KMS-11 (cell line): ENCODE measurements at regions not wholly inside any gene's neighbourhood (a gene's known extent, or its start where the extent isn't known, plus 50 kb on each side); places are given as distances from the start of the nearest gene placed in this dataset.

Source experiments
- H2AFZ ChIP-seq: fragments of 200-600 bp; sonication (generic); 2 replicates; pipeline ENCODE4 v1.6.1; 2016; ENCODE audit warnings: antibody characterized with exemption, mixed run types, low read depth
- H3K27ac ChIP-seq: fragments of 200-600 bp; sonication (generic); 2 replicates; pipeline ENCODE4 v1.6.1; 2016; ENCODE audit warnings: mild to moderate bottlenecking, mixed run types
- H3K27me3 ChIP-seq: fragments of 200-600 bp; sonication (generic); 2 replicates; pipeline ENCODE4 v1.6.1; 2017; ENCODE audit warnings: mild to moderate bottlenecking, low read depth, mixed run types, moderate library complexity; ENCODE audit not compliant: insufficient read depth
- H3K36me3 ChIP-seq: fragments of 200-600 bp; sonication (generic); 2 replicates; pipeline ENCODE4 v1.6.1; 2017; ENCODE audit warnings: mild to moderate bottlenecking, mixed run types; ENCODE audit not compliant: insufficient read depth
- H3K4me1 ChIP-seq: fragments of 200-600 bp; sonication (generic); 2 replicates; pipeline ENCODE4 v1.6.1; 2016; ENCODE audit warnings: mild to moderate bottlenecking, low read depth, mixed run types; ENCODE audit not compliant: poor library complexity, severe bottlenecking
- H3K4me2 ChIP-seq: fragments of 200-600 bp; sonication (generic); 2 replicates; pipeline ENCODE4 v1.7.0; 2016; ENCODE audit warnings: mild to moderate bottlenecking, mixed run types
- H3K4me3 ChIP-seq: fragments of 200-600 bp; sonication (generic); IDR thresholded peaks from 2 replicates; pipeline ENCODE4 v1.6.1; 2017; ENCODE audit warnings: low read depth, low read length, mixed read lengths; ENCODE audit not compliant: insufficient read depth
- H3K79me2 ChIP-seq: fragments of 200-600 bp; sonication (generic); 2 replicates; pipeline ENCODE4 v1.6.1; 2016; ENCODE audit warnings: low read depth, mixed run types; ENCODE audit not compliant: insufficient read depth
- H3K9ac ChIP-seq: fragments of 200-600 bp; sonication (generic); 2 replicates; pipeline ENCODE4 v1.6.1; 2016; ENCODE audit warnings: mild to moderate bottlenecking, mixed run types
- H4K20me1 ChIP-seq: fragments of 200-600 bp; sonication (generic); 2 replicates; pipeline ENCODE4 v1.6.1; 2016; ENCODE audit warnings: mild to moderate bottlenecking, mixed run types; ENCODE audit not compliant: insufficient read depth
- TF ChIP-seq, protein P1 (sequence below): fragments of 200-600 bp; sonication (generic); conservative IDR thresholded peaks from 2 replicates; pipeline ENCODE4 v1.6.1; 2017; ENCODE audit warnings: low read depth, mild to moderate bottlenecking, antibody characterized with exemption, low read length, moderate library complexity, mixed read lengths

DNA sequence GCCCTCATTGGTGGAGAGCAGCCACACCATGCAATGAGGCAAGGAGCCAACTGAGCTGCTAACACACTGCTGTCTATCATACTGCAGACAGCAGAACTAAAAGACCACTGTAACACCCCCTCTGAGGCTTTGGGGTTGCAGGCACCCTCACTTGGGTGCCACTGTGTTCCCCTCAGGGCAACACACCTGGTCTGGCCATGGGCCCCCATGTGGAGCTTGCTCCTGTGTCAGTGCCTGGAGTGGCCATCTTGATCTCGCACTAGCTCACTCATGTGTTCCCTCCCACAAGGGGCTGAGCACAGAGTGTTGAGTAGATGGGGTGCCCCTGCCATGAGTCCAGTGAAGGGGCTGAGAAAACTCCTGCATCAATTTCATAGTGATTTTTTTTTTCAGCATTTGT, 532.4 kb upstream of the FTMT start:
- Histone ChIP-seq H3K4me3 (no peak overlapping the region), H3K36me3 (no peaks in the 10 kb centered on the region), H3K9ac (no peak overlapping the region), H3K27me3 (no peaks in the 10 kb centered on the region), H3K79me2 (no peaks in the 10 kb centered on the region), H3K4me2 (no peak overlapping the region), H3K4me1 (peaks cover 14% of the 10 kb centered on the region), H3K27ac (no peak overlapping the region), H4K20me1 (no peaks in the 10 kb centered on the region), H2AFZ (no peak overlapping the region)
- TF ChIP-seq, protein P1, sequence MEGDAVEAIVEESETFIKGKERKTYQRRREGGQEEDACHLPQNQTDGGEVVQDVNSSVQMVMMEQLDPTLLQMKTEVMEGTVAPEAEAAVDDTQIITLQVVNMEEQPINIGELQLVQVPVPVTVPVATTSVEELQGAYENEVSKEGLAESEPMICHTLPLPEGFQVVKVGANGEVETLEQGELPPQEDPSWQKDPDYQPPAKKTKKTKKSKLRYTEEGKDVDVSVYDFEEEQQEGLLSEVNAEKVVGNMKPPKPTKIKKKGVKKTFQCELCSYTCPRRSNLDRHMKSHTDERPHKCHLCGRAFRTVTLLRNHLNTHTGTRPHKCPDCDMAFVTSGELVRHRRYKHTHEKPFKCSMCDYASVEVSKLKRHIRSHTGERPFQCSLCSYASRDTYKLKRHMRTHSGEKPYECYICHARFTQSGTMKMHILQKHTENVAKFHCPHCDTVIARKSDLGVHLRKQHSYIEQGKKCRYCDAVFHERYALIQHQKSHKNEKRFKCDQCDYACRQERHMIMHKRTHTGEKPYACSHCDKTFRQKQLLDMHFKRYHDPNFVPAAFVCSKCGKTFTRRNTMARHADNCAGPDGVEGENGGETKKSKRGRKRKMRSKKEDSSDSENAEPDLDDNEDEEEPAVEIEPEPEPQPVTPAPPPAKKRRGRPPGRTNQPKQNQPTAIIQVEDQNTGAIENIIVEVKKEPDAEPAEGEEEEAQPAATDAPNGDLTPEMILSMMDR = no peak

DNA sequence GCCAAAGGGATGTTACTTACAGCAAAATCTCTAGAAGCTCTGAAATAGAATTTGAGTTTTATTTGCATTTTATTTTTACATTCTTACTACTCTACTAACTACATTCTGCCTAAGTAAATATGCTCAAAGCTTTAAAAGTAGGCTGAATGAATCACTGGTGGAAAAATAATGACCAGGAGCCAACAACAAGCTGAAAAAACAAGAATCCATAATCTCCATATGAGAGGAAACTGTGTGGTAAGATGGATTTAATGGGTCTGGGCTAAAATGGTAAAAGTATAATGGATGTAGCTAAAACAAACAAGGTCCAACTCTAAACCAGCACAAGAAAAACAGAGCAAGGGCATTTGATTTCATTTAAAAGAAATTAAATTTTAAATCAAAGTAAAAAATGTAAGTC, 525.8 kb upstream of the FTMT start:
- Histone ChIP-seq H3K79me2 (no peaks in the 10 kb centered on the region), H2AFZ (no peak overlapping the region), H3K4me2 (no peak overlapping the region), H3K27ac (no peak overlapping the region), H3K27me3 (no peaks in the 10 kb centered on the region), H3K9ac (no peak overlapping the region), H3K4me3 (no peak overlapping the region), H3K4me1 (no peaks in the 10 kb centered on the region), H3K36me3 (no peaks in the 10 kb centered on the region), H4K20me1 (no peaks in the 10 kb centered on the region)
- TF ChIP-seq, protein P1 = no peak

DNA sequence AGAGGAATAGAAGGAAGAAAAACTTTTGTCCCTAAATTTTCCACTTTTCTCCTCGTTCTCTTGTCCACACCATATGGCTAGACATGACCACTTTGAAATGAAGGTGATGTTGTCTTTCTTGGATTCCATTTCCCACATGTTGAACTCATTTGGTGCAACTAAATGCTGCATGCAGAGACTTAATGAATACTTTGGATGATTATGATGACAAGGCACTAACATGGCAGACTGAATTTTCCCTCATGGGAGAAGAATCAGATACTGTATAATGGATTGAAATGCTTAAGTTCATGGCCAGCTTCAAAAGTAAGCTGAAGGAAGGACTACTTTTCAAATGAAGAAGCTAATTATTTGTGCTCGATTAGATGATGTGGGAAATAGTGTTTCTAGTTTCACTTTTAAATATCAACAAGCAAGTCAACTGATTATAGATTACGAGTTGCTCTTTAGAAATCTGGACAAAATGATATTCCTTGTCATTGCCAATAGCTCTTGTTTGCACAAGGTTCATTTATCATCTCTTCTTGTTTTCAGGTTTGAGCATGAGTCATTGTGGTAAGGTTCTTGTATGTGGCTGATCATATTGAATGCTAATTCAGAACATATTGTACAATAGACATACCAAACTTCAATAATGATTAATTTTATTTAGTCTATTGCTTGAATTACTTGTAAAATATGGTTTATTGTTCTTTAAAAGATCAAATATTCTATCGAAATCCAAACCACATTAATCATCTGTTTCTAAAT, 501.3 kb upstream of the FTMT start:
- no peak overlapping the region for H3K4me2 ChIP-seq
- no peaks in the 10 kb centered on the region for H3K36me3 ChIP-seq
- H2AFZ ChIP-seq = no peak overlapping the region
- H3K4me1 ChIP-seq = no peaks in the 10 kb centered on the region
- H3K4me3 ChIP-seq = no peak overlapping the region
- no peaks in the 10 kb centered on the region for H4K20me1 ChIP-seq
- TF ChIP-seq, protein P1 = no peak
- no peaks in the 10 kb centered on the region for H3K27me3 ChIP-seq
- no peaks in the 10 kb centered on the region for H3K79me2 ChIP-seq
- no peak overlapping the region for H3K27ac ChIP-seq
- no peak overlapping the region for H3K9ac ChIP-seq

DNA sequence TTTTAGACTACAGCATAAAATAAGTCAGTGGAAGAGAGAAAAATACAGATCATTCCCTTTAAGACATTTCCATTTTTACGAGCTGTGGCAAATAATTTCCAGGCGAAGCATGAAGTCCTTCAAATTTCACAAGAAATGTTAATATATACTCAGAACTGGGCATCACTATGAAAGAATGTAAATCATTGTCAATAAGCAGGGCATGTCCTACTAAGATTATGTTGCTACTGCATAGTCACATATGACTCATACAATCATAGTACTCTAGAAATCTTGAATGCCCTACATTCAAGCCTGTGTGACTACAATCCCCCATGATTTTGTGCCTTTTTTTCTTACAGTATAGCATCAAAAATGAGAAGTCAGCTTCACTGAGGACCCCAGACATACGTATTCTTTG, 485.2 kb upstream of the FTMT start:
- H3K4me1 ChIP-seq = no peaks in the 10 kb centered on the region
- no peak overlapping the region for H3K4me3 ChIP-seq
- TF ChIP-seq, protein P1 = no peak
- no peak overlapping the region for H3K9ac ChIP-seq
- no peaks in the 10 kb centered on the region for H4K20me1 ChIP-seq
- no peaks in the 10 kb centered on the region for H3K27me3 ChIP-seq
- no peaks in the 10 kb centered on the region for H3K79me2 ChIP-seq
- H3K27ac ChIP-seq = no peak overlapping the region
- no peaks in the 10 kb centered on the region for H3K36me3 ChIP-seq
- H2AFZ ChIP-seq = no peak overlapping the region
- H3K4me2 ChIP-seq = no peak overlapping the region
